Astrocyte (in vitro differentiated cells and primary cell): ENCODE measurements at regions not wholly inside any gene's neighbourhood (a gene's known extent, or its start where the extent isn't known, plus 50 kb on each side); places are given as distances from the start of the nearest gene placed in this dataset.

Source experiments
- DNase-seq: peaks from one replicate; pipeline ENCODE4 v3.0.0-alpha.2; 2010; ENCODE audit warnings: low read depth
- FAIRE-seq: peaks from 2 replicates; lab custom pipeline; 2011; peaks lifted over from hg19 to GRCh38; lab: Jason Lieb, UNC
- H2AFZ ChIP-seq: 2 replicates; pipeline ENCODE4 v1.6.0; 2012; ENCODE audit warnings: low read depth, low read length, inconsistent platforms
- H3K27ac ChIP-seq: 2 replicates; pipeline ENCODE4 v1.5.1; 2011; ENCODE audit warnings: low read depth, low read length, inconsistent platforms
- H3K27me3 ChIP-seq: 2 replicates; pipeline ENCODE4 v1.6.0; 2011; ENCODE audit warnings: low read length, inconsistent platforms; ENCODE audit not compliant: insufficient read depth
- H3K36me3 ChIP-seq: 2 replicates; pipeline ENCODE4 v1.5.1; 2011; ENCODE audit warnings: low read length, inconsistent platforms; ENCODE audit not compliant: insufficient read depth
- H3K4me1 ChIP-seq: 2 replicates; pipeline ENCODE4 v1.5.1; 2011; ENCODE audit warnings: low read length, inconsistent platforms; ENCODE audit not compliant: insufficient read depth
- H3K4me2 ChIP-seq: 2 replicates; pipeline ENCODE4 v1.6.0; 2012; ENCODE audit warnings: low read length, inconsistent platforms
- H3K4me3 ChIP-seq: 2 replicates; pipeline ENCODE4 v1.5.1; 2011; ENCODE audit warnings: low read depth, mild to moderate bottlenecking, low read length, inconsistent platforms; ENCODE audit not compliant: insufficient read depth
- H3K79me2 ChIP-seq: 2 replicates; pipeline ENCODE4 v1.6.0; 2012; ENCODE audit warnings: mild to moderate bottlenecking, low read length, inconsistent platforms; ENCODE audit not compliant: insufficient read depth
- H3K9ac ChIP-seq: 2 replicates; pipeline ENCODE4 v1.6.0; 2012; ENCODE audit warnings: mild to moderate bottlenecking, low read length, inconsistent platforms
- H3K9me3 ChIP-seq: 2 replicates; pipeline ENCODE4 v1.5.1; 2012; ENCODE audit warnings: low read depth, mild to moderate bottlenecking, low read length, inconsistent platforms; ENCODE audit not compliant: insufficient read depth
- H4K20me1 ChIP-seq: 2 replicates; pipeline ENCODE4 v1.6.0; 2012; ENCODE audit warnings: low read length, inconsistent platforms; ENCODE audit not compliant: insufficient read depth
- H3K27ac Mint-ChIP-seq: one replicate; pipeline ENCODE4 v1.8.0; 2021; ENCODE audit warnings: mild to moderate bottlenecking, mixed read lengths; ENCODE audit not compliant: unreplicated experiment
- H3K27me3 Mint-ChIP-seq: one replicate; pipeline ENCODE4 v1.8.0; 2021; ENCODE audit warnings: low read depth, mixed read lengths; ENCODE audit not compliant: unreplicated experiment
- H3K36me3 Mint-ChIP-seq: one replicate; pipeline ENCODE4 v1.8.0; 2021; ENCODE audit warnings: low read depth, mixed read lengths; ENCODE audit not compliant: unreplicated experiment
- H3K4me1 Mint-ChIP-seq: one replicate; pipeline ENCODE4 v1.8.0; 2021; ENCODE audit warnings: low read depth, mixed read lengths; ENCODE audit not compliant: unreplicated experiment
- H3K4me3 Mint-ChIP-seq: one replicate; pipeline ENCODE4 v1.8.0; 2021; ENCODE audit warnings: mild to moderate bottlenecking, moderate library complexity, mixed read lengths; ENCODE audit not compliant: unreplicated experiment
- H3K9me3 Mint-ChIP-seq: one replicate; pipeline ENCODE4 v1.8.0; 2021; ENCODE audit warnings: mild to moderate bottlenecking, mixed read lengths; ENCODE audit not compliant: unreplicated experiment
- CTCF ChIP-seq: IDR thresholded peaks from 2 replicates; pipeline ENCODE4 v1.5.1; 2011; ENCODE audit warnings: low read depth, mild to moderate bottlenecking, inconsistent platforms, low read length, moderate library complexity; ENCODE audit not compliant: insufficient read depth
- EZH2 ChIP-seq: IDR thresholded peaks from 2 replicates; pipeline ENCODE4 v1.6.1; 2012; ENCODE audit warnings: mild to moderate bottlenecking, low read length, inconsistent platforms; ENCODE audit not compliant: insufficient read depth

- Histone ChIP-seq H3K79me2 (no peaks in the 10 kb centered on the region), H3K9me3 (no peaks in the 10 kb centered on the region), H3K27ac (no peak overlapping the region), H3K27me3 (no peaks in the 10 kb centered on the region), H4K20me1 (no peaks in the 10 kb centered on the region), H2AFZ (peak overlapping the region; percentile 5), H3K4me2 (no peak overlapping the region), H3K9ac (no peak overlapping the region), H3K36me3 (no peaks in the 10 kb centered on the region), H3K4me1 (no peaks in the 10 kb centered on the region), H3K4me3 (no peak overlapping the region)
- no peak overlapping the region for H3K27ac Mint-ChIP-seq
- TF ChIP-seq EZH2 (no peak), CTCF (no peak)
- no peaks in the 10 kb centered on the region for H3K27me3 Mint-ChIP-seq
- H3K9me3 Mint-ChIP-seq = no peaks in the 10 kb centered on the region
- H3K36me3 Mint-ChIP-seq = no peaks in the 10 kb centered on the region
- no peaks in the 10 kb centered on the region for H3K4me1 Mint-ChIP-seq
- H3K4me3 Mint-ChIP-seq = no peak overlapping the region
- FAIRE-seq (no peak), DNase-seq (no peak)
Observed at GRCh38 chr1:99119188-99119587, 114.5 kb upstream of the PLPPR5 start.

- no peak overlapping the region for H2AFZ ChIP-seq
- no peak for DNase-seq
- no peaks in the 10 kb centered on the region for H3K27me3 ChIP-seq
- no peaks in the 10 kb centered on the region for H3K36me3 ChIP-seq
- H3K9me3 Mint-ChIP-seq = peaks cover 2% of the 10 kb centered on the region
- H3K27ac ChIP-seq = no peak overlapping the region
- no peaks in the 10 kb centered on the region for H3K4me1 ChIP-seq
- H3K27me3 Mint-ChIP-seq = no peaks in the 10 kb centered on the region
- no peak overlapping the region for H3K27ac Mint-ChIP-seq
- no peak overlapping the region for H3K4me2 ChIP-seq
- no peak overlapping the region for H3K9ac ChIP-seq
- H3K4me3 Mint-ChIP-seq = no peak overlapping the region
- H3K36me3 Mint-ChIP-seq = no peaks in the 10 kb centered on the region
- H3K4me3 ChIP-seq = no peak overlapping the region
- H4K20me1 ChIP-seq = no peaks in the 10 kb centered on the region
- no peak for FAIRE-seq
- no peak for TF ChIP-seq EZH2
- no peak for TF ChIP-seq CTCF
- no peaks in the 10 kb centered on the region for H3K9me3 ChIP-seq
- H3K79me2 ChIP-seq = no peaks in the 10 kb centered on the region
- no peaks in the 10 kb centered on the region for H3K4me1 Mint-ChIP-seq
Observed at GRCh38 chr1:99122039-99122438, 117.4 kb upstream of the PLPPR5 start.

GRCh38 chr1:99123936-99124335 lies 119.3 kb upstream of the PLPPR5 start:
- no peak for DNase-seq
- peaks cover 2% of the 10 kb centered on the region for H3K9me3 Mint-ChIP-seq
- no peak for TF ChIP-seq CTCF
- no peak for TF ChIP-seq EZH2

More at GRCh38 chr1:99123936-99124335, 119.3 kb upstream of the PLPPR5 start:
- H3K4me1 Mint-ChIP-seq = no peaks in the 10 kb centered on the region
- H3K4me1 ChIP-seq = no peaks in the 10 kb centered on the region
- H3K9ac ChIP-seq = no peak overlapping the region
- no peaks in the 10 kb centered on the region for H3K36me3 Mint-ChIP-seq
- no peaks in the 10 kb centered on the region for H4K20me1 ChIP-seq
- no peak overlapping the region for H3K4me3 ChIP-seq
- no peaks in the 10 kb centered on the region for H3K9me3 ChIP-seq
- no peak overlapping the region for H3K27ac Mint-ChIP-seq
- no peak overlapping the region for H3K27ac ChIP-seq
- H3K79me2 ChIP-seq = no peaks in the 10 kb centered on the region
- H3K4me2 ChIP-seq = no peak overlapping the region
- H3K36me3 ChIP-seq = no peaks in the 10 kb centered on the region
- H3K27me3 ChIP-seq = no peaks in the 10 kb centered on the region
- no peak overlapping the region for H2AFZ ChIP-seq
- no peak for FAIRE-seq
- no peaks in the 10 kb centered on the region for H3K27me3 Mint-ChIP-seq
- no peak overlapping the region for H3K4me3 Mint-ChIP-seq
